RKO (cell line): ENCODE measurements at regions not wholly inside any gene's neighbourhood (a gene's known extent, or its start where the extent isn't known, plus 50 kb on each side); places are given as distances from the start of the nearest gene placed in this dataset.
"Not testable (repeated sequence)": the region's sequence is repeated elsewhere in the genome, so short reads cannot be mapped to it uniquely, and the experiment has no call there.

Source experiments
- DNase-seq: peaks from one replicate; pipeline ENCODE4 v3.0.0-alpha.2; 2016; ENCODE audit warnings: low spot score

- no peak for DNase-seq
These were observed 396.8 kb upstream of the RASGRP1 start for GRCh38 chr15:38961456-38961855.

GRCh38 chr15:38961931-38962330, 397.3 kb upstream of the RASGRP1 start:
- no peak for DNase-seq

- no peak for DNase-seq
These were observed 408.2 kb upstream of the RASGRP1 start for GRCh38 chr15:38972831-38973230.

GRCh38 chr15:38975282-38975990, 410.8 kb upstream of the RASGRP1 start:
- DNase-seq = no peak

GRCh38 chr15:38991126-38991525, 426.5 kb upstream of the RASGRP1 start:
- peak; percentile 9 for DNase-seq

- no peak for DNase-seq
These were observed 427.1 kb upstream of the RASGRP1 start for GRCh38 chr15:38991701-38992100.

- DNase-seq = no peak
These were observed 427.9 kb upstream of the RASGRP1 start for GRCh38 chr15:38992506-38992905.

- no peak for DNase-seq
These were observed 428.3 kb upstream of the RASGRP1 start for GRCh38 chr15:38992930-38993329.

- DNase-seq = no peak
These were observed 429.7 kb upstream of the RASGRP1 start for GRCh38 chr15:38994310-38994709.

- no peak for DNase-seq
These were observed 431.6 kb upstream of the RASGRP1 start for GRCh38 chr15:38996111-38996631.

- no peak for DNase-seq
These were observed 433.2 kb upstream of the RASGRP1 start for GRCh38 chr15:38997841-38998240.

GRCh38 chr15:39000008-39000734, 435.6 kb upstream of the RASGRP1 start:
- DNase-seq = no peak

- no peak for DNase-seq
These were observed 445.1 kb upstream of the RASGRP1 start for GRCh38 chr15:39009740-39010139.

GRCh38 chr15:39011066-39011465, 446.5 kb upstream of the RASGRP1 start:
- not testable (repeated sequence) for DNase-seq

GRCh38 chr15:39013262-39013661, 448.6 kb upstream of the RASGRP1 start:
- no peak for DNase-seq

GRCh38 chr15:39014682-39015081, 450.1 kb upstream of the RASGRP1 start:
- no peak for DNase-seq

GRCh38 chr15:39016706-39017105, 452.1 kb upstream of the RASGRP1 start:
- DNase-seq = no peak

GRCh38 chr15:39018966-39019365, 454.4 kb upstream of the RASGRP1 start:
- DNase-seq = no peak

- DNase-seq = no peak
These were observed 456.7 kb upstream of the RASGRP1 start for GRCh38 chr15:39021341-39021740.

GRCh38 chr15:39022532-39023305, 458.1 kb upstream of the RASGRP1 start:
- no peak for DNase-seq

- DNase-seq = no peak
These were observed 460.7 kb upstream of the RASGRP1 start for GRCh38 chr15:39025321-39025720.

- no peak for DNase-seq
These were observed 461.3 kb upstream of the RASGRP1 start for GRCh38 chr15:39025881-39026280.

- DNase-seq = peak; percentile 54
These were observed 463.5 kb upstream of the RASGRP1 start for GRCh38 chr15:39028069-39028468.
